Fibroblast of skin of right quadriceps (primary cell): ENCODE measurements at regions not wholly inside any gene's neighbourhood (a gene's known extent, or its start where the extent isn't known, plus 50 kb on each side); places are given as distances from the start of the nearest gene placed in this dataset.

Source experiments
- DNase-seq: peaks from one replicate; pipeline ENCODE4 v3.0.0-alpha.2; 2013

DNA sequence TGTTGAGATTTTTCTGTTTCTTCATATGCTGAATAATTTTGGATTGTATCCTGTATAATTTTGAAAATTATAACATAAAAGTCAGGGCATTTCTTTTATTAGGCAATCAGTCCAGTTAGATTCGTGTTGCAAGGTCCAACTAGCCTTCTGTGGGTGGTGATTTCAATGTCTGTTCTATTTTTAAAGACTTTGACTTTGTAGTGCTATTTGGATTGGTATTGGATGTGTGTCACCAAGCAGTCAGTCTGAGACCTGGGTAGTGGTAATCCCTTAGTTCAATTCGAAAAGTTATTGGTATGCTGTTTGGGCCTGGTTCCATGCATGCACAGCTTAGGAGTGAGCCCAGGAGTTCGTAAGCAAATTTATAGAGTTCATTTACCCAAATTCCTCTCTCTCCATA is 82.2 kb downstream of the EPDR1 start:
- no peak for DNase-seq

DNA sequence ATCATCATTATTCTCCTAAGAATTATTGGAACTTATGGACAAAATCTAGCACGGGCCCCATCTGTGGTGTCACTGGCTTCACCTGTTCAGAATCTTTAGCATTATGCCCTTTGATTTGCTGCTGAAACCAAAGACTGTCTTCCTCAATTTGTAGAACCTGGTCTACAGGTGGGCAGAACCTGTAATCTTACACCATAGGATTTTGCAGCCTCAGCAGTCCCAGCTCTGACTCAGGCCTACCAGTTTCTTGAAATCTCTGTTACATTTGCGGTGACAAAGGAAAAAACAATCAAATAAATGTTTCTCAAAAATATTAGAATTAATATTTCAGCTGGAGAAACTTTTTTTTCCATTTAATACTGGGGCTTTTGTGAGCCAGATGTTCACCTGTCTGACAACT is 86.1 kb downstream of the EPDR1 start:
- DNase-seq, result no peak

DNA sequence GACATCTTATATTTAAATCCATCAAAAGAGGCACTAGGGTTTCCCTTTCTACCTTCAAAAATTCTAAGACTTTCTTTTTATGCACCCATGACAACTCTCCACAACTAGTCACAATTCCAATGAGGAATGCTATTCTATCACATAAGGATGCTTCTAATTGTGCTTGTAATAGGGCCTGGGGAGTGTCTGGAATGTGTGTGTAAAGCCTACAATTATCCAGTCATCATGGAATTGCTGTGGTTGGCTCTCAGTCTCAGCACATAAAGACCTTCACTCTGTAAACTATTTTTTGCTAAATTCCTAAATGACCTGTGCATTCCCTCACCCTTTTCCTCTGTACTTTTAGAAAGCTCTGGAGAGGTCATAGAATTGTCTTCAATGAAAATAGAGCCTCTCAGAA is 86.7 kb downstream of the EPDR1 start:
- DNase-seq, result no peak

DNA sequence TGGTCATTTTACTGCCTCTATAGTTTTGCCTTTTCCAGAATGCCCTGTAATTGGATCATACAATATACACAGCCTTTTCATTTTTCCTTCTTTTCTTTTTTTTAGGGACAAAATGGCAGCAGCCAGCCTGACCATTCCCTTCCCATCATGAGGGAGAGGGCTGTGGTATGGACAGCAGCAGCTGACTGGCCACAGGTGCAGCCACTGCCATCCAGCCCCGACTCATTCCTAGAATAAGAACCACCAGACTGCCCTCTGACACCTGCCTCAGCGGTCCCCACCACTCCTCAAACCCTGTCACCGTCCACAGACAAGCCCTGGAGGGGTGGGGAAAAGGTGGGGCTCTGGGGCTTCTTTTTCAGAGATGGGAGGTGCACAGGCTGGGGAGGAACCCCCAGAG is 92.8 kb downstream of the EPDR1 start:
- DNase-seq, result no peak

DNA sequence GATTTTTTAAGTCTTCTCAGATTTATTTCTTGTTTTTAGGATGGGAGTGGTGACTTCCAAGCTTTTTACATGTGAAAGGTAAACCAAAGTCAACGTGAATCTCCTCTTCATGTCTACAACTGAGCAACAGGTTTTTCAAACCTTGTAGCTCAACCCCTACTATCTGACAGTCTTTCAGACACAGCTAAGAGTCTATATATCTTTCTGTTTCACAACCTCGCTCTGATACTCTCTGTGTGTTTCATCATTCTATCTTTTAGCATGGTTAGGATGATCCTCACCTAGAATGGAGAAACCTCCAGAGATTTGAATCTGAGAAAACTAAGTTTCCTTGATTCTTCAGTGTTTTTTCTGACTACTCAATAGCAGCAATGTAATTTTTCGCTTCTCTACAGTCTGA is 96.1 kb downstream of the EPDR1 start:
- no peak for DNase-seq

DNA sequence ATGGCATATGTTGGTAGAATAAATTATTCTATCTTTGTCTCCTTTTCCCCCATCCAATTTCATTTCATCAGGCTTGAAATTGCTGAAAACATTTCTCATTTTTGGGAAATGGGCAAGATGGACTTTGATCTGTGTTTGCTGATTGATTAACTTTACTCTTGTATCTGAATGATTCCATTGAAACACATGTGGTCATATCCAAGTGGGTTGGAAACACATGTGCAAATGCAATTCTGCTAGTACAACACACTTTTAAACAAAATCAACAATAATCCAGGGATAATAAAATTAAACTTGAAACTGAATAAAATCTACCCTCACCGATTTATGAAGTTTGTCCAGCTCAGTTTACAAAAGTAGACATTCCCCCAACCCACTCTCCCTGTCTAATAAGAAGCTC is 96.9 kb downstream of the EPDR1 start:
- no peak for DNase-seq

DNA sequence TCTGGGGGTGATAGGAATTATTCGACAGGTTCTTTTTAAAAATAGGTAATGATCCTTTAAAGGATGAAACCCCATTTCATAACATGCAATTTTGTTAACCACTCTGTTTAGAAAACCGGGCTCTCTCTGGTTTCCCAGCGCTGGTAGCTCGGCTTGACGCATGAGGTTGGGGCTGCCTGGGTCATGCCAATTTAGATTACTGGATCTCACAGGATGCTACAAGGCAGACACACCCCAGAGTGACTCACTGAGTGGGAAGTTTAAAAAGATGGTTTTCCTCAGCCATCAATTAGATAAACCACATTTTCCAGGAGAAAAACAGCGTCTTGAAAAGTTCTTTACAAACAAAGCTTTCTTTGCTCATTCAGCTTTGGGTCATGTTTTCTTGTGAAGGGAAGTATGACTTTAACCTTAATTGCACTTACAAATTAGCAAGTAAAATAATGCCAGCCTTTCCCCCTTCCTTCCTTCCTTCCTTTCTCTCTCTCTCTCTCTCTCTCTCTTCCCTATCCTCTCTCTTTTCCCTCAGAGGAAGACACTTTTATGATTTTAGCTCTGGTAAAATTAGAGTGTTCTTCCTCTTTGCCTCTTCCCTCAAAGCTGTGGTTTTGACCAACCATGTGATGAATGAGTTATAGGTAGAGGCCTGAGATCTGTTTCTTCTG is 99.8 kb downstream of the EPDR1 start:
- DNase-seq, result no peak

DNA sequence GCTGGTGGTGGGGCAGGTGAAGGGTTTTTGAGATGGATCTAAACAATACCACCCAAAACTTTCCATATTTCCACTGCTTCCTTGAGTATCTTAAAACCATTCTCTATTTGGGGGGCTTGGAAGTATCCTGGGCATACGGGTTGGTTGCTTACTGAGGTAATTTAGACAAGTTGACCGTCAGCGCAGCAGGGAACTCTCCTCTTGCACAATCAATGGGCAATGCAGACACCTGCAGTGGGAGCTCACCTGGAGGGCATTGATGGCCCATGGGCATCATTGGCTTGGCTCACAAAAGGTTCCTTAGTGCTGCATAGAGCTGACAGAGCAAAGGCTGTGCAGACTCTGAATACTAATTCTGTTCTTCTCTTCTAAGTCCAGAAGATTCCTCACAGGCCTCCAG is 101.5 kb downstream of the EPDR1 start:
- DNase-seq, result no peak

DNA sequence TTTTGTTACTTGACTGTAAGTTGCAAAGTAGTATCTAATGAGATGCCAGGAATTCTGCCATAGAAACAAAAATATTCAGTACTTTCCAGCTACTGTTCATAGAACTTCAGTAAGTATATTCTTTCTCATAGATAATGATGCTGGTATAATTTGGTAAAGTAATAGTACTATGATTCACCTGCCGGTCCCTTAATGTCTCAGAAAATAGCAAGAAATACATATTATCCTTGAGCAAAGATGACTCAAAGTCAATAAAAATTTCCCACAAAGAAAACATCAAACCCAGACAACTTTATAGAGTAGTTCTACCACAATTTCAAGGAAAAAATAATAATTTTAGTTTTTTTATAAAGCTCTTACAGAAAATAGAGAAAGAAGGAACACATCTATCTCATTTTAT is 105.4 kb downstream of the EPDR1 start:
- DNase-seq, result no peak

DNA sequence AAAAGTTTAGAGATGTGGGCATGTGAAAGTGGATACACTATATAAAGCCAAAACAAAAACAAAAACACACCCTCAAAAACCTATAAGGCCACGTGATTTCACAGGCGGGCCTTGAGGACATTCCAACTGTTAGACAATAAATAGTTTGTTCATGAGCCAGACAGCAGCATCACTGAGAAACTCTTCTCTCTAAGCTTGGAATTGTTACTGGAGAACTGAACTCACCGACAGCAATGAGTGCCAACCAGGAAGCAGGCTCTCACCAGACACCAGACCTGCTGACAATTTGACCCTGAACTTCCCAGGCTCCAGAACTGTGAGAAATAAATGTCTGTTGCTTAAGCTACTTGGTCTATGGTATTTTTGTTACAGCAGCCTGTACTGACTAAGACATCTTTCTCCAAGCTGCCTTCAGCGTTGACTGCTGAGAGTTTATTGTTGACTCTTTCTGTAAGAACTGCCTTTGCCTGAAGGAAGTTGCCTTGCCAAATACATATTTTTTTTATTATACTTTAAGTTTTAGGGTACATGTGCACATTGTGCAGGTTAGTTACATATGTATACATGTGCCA is 107.5 kb downstream of the EPDR1 start:
- no peak for DNase-seq

DNA sequence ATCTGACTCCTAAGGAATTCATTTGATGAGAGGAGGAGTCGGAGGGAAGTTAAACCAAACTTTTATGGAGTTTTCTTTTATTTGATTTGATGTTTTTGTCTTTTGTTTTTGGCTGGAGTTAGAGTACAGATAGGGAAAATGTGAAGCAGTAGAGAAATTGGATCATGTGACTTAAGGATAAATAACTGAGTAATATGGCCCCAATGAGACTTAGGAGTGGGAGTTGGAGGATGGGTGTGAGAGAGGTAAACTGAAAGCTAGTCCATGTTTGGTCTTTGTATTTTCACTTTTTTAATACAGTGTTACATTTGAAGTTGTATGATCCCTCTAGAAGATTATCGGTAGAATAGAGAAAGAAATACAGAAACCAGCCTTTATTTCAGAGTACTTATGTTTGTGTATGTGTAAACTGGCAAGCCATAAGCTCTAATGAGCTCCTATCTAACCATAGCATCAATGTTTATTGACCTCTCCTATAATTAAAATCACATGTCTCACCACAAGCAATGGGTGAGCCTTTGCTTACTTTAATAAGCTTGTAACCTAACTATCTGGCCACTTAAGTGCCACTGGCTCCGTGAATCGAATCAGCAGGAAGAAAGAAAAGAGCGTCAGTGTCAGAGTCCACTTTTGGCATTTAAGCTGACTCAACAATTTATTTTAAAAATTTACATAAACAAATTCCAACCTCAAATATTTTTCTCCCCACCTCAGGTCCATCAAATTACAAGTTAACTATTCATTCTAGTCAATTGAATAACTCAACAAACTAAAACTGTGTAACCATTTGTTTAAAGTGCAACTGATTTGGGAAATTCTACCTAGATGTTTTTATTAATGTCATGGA is 113.8 kb downstream of the EPDR1 start:
- no peak for DNase-seq

DNA sequence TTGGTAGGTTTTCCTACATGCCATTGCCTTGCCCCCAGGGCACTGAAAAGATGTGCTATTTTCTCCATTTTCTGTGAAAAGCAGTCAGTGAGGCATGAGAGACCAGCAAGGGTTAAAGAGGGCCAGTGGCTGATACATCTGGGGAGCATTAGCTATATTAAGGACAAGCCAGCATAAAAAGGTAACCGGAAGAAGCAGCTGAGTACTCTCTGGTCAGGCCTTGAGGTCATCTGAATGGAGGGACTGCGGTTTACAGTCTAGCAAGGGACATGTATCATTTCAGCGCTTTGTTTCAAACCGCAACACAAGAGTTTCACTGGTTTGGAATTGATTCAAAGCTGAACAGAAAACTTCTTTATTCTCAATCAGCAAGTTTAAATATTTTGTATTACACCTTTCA is 120.4 kb downstream of the EPDR1 start:
- DNase-seq, result no peak

DNA sequence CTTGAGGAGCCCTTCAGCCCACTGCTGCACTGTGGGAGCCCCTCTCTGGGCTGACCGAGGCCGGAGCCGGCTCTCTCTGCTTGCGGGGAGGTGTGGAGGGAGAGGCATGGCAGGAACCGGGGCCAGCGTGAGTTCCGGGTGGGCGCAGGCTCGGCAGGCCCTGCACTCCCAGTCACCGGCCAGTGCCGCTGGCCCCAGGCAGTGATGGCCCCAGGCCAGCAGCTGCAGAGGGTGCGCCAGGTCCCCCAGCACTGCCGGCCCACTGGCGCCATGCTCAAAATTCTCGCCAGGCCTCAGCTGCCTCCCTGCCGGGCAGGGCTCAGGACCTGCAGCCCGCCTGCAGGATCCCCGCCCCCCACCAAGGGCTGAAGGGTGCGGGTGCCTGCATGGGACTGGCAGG is 128.4 kb upstream of the STARD3NL start:
- DNase-seq, result no peak

DNA sequence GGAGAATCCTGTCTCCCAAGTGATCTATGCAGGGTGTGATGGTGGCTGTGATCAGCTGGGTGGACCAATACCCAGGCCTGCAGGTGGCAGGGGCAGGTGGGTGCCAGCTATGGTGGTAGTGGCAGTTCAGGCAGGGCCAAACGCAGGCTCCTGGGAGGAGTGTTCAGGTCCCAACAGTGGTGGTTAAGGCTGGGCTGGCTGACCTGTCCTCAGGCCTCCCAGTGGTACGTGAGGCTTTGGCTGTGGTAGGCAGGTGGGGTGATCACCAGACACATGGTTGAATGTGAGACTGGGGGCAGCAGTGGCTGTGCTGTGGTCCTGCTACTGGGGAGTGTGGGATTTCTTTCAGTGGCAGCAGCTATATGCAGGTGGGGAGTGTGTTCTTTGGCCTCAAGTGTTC is 126.7 kb upstream of the STARD3NL start:
- DNase-seq, result no peak

DNA sequence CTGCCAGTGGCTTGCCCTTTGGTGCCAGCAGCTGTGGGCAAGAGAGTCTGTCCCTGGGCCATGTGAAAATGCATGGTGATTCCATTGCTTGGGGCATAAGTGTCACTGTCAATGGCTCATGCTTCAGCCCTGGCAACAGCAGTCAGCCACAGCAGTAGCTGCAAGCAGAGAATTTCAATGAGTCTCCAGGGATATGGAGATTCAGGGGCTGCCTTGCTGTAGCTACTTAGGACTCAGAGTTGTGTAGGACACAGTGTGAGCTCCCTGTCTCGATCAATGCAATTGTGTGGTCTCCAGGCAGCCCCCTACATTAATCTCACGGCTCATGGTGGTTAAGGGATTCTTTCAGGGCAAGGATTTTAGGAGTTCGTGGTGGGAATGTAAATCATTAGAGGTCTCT is 126.3 kb upstream of the STARD3NL start:
- DNase-seq, result no peak

DNA sequence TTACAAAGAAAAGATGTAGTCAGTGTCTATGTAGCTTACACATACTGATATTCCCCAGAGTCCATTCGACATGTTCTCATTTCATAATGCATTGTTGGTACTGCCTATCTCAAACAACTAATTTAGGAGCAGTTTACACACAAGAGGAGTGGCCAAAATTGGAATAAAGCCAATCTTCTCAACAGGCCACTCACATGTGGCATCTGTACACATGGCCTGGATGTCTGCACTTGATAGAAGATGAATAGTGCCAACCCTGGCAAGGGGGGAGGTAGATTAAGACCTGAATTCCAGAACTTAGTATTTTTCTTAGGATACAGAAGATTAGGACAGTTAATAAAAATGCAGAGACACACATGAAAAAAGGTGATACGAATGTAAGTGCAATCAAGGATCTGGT is 125.3 kb upstream of the STARD3NL start:
- peak; percentile 1 for DNase-seq

DNA sequence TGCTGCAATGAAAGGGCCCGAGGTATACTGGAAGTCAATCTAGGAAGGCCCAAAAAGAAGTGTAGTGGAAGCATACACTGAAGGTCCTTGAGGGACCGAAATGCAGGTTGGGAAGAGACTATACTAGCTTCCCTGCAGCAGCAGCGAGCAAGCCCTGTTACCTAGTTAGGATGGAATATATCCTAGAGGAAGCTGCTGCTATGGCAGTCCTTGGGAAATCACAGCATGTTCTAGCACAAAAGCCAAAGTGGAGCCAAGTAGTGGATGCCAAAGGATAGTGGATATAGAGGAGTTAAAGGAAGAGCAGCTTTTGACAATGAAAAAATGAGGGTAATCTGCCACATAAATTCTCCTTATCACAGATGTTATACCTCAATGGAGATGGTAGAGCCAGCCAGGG is 123.8 kb upstream of the STARD3NL start:
- DNase-seq, result no peak

DNA sequence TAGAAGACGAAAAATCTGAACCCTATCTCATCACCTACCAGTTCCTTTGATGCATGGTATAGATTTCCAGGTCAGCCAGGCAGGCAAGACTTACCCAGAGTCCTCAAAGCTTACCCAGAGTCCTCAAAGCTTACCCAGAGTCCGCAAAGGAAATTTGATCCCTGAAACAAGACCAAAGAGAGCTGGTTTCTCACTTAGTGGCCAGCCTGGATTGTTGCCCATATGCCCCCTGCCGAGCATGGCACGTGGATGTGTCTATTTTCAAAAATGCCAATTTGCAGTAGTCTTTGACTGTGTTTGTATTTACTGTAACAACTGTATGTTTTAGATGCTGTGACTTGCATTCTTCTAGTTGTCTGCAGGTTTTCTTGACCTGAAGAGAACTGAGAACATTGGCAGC is 120.2 kb upstream of the STARD3NL start:
- DNase-seq, result no peak

DNA sequence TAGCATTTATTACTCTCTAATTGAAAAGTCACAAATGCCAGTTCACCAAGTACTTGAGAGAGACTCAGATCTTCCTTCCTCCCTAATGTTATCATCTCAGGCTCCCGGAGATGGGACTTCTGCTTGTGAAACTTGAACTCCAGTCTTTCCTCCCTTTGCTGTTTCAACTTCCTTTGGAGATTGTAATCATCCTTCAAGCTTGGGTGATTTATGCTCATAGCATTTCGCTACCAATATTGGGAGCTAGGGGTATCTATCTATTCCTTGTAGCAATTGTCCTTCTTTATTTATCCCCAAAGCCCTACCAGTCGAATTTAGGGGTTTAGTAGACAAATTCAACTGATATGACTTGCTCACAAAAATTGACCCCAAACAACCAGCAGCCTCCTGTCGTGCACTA is 117.9 kb upstream of the STARD3NL start:
- no peak for DNase-seq

DNA sequence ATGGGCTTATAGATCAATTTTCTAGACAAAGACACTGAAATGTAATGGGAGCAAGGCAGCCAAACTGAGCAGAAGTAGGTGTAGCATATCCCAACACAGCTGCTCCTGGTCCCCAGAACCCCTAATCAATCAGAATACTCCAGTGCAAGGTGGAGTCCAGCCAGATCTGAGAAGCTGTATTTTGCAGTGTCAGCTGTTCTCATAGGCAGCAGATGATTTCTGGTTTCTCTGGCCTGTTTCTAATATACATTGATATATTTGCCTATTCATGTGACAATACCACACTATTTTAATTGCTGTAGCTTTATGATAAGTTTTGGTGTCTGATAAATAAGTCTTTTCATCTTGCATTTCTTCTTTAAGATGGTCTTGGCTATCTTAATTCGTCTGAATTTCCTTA is 117.4 kb upstream of the STARD3NL start:
- DNase-seq, result no peak

DNA sequence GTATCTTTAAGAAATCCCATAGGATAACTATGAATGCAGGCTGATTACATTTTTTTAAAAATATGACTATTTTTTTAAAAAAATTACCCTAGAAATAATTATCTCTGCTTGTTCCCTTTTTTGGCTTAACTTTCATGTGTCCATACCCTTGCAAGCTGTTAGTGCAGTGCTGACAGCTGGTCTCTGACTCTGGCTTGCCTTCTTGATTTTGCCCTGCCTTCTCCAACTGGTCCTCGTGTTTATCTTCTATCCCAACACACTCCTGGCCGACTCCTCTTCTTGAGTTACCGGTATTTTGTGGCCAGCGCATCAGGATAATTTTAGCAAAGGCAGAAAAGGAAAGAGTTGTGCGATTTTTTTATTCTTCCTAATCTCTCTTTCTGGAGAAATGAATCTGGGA is 111.7 kb upstream of the STARD3NL start:
- DNase-seq, result no peak

DNA sequence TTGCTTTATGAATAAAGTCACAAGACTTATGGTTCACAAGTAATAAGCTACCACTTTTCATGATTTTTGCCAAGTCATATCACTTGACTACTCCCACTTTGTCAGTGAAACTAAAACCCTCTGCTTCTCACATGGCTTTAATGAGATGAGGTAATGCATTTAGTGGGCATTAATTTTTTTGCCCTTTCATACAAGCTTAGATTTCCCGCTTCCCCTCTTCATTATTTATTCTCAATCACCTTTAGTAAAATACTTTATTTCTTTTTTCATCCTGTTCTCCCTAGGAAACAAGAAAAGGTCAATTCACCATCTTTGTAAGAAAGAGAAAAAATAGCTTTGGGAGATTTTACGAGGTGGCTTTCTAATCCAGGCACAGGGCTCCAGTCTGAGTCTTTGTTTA is 109.6 kb upstream of the STARD3NL start:
- DNase-seq, result no peak

DNA sequence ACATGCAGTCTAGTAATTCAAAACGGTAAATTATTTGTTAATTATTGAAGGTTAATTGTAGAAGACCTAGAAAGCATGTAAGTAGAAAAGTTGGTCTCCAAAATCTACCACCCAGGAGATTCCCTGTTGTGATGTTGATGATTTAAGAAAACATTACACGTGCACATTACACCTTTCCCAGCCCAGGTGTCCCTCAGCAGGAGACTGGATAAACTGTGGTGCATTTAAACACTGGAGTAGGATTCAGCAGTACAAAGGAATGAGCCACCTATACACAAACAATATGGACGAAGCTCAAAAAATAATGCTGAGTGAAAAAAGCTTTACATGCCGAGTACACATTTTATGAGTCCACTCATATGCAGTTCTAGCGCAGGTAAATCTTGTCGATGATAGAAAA is 109.0 kb upstream of the STARD3NL start:
- DNase-seq, result no peak

DNA sequence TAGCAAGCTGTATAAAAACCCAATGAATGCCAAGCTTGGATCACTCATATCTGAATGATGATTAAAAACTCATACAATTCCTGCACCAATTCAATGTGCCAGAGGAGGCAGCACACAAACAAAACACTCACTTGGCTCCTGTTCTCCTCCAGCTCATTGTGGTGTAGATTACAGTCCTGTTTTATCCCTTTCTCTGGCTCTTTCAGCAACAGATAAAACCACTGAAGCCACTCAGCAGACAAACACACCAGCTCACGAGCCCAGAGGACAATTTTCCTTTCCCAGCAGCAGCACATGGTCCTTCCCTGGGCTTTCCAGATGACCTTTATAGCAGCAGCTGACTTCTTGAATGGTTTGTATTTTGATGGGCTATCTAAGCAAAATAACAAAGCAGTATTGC is 107.3 kb upstream of the STARD3NL start:
- DNase-seq, result no peak

DNA sequence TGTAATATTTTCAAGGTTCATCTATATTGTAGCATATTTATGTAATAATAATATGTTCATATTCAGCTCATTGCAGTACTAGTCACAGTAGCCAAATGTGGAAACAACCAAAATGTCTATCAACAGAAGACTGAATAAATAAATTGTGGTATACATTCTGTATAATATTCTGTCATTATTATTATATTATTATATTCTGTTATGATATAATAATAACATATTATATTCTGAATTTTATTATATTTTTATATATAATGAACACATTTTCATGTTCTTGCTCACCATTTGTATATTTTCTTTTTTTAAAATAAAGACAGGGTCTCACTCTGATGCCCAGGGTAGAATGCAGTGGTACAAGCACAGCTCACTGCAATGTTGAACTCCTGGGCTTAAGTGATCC is 91.2 kb upstream of the STARD3NL start:
- no peak for DNase-seq
